ENCODE measurements at regions not wholly inside any gene's neighbourhood (a gene's known extent, or its start where the extent isn't known, plus 50 kb on each side); places are given as distances from the start of the nearest gene placed in this dataset.

- no peak overlapping the region for H3K27ac ChIP-seq (ENCODE audit: insufficient read depth, low read length)
- no peak overlapping the region for H3K4me3 ChIP-seq (replicated peaks in 1 of 4; ENCODE audit: control extremely low read depth in 1 of 4, insufficient read depth in 1 of 4, low read depth in 3 of 4, low read length in 4 of 4)
- no peak overlapping the region for H3K9ac ChIP-seq (ENCODE audit: insufficient read depth, low read length)
- no peaks in the 10 kb centered on the region for H3K4me1 ChIP-seq (ENCODE audit: control insufficient read depth, extremely low read depth, insufficient read depth, low read length)
- H3K79me2 ChIP-seq (ENCODE audit: control insufficient read depth, insufficient read depth, low read length), result no peaks in the 10 kb centered on the region
- no peak for DNase-seq (ENCODE audit: low read depth in 2 of 2)
- H3K9me3 ChIP-seq (ENCODE audit: control insufficient read depth, insufficient read depth, low read depth, low read length), result no peaks in the 10 kb centered on the region
- H3K27me3 ChIP-seq (ENCODE audit: control insufficient read depth, insufficient read depth, low read length), result no peaks in the 10 kb centered on the region
- H3K36me3 ChIP-seq (ENCODE audit: control insufficient read depth, insufficient read depth, low read length), result no peaks in the 10 kb centered on the region
- no peak overlapping the region for H2AFZ ChIP-seq (ENCODE audit: low read length)
- H3K4me2 ChIP-seq (ENCODE audit: extremely low read depth, insufficient read depth, low read length), result no peak overlapping the region
- TF ChIP-seq EZH2 (IDR thresholded peaks at IDR 0.05; ENCODE audit: low read length, missing control alignments) (no peak), CTCF (conservative IDR thresholded peaks at IDR 0.05 in 1 of 2, IDR thresholded peaks at IDR 0.05 in 1 of 2; ENCODE audit: low read depth in 1 of 2, low read length in 2 of 2) (no peak)
- H4K20me1 ChIP-seq (ENCODE audit: control insufficient read depth, extremely low read depth, insufficient read depth, low read length), result no peaks in the 10 kb centered on the region
Measured at GRCh38 chr2:181836583-181836982, 54.9 kb upstream of the ITPRID2 start.

GRCh38 chr2:181837563-181837962 lies 54.0 kb upstream of the ITPRID2 start:
- no peak for DNase-seq (ENCODE audit: low read depth in 2 of 2)
- no peaks in the 10 kb centered on the region for H3K27me3 ChIP-seq (ENCODE audit: control insufficient read depth, insufficient read depth, low read length)

GRCh38 chr2:181839811-181840210 lies 51.7 kb upstream of the ITPRID2 start:
- no peaks in the 10 kb centered on the region for H4K20me1 ChIP-seq (ENCODE audit: control insufficient read depth, extremely low read depth, insufficient read depth, low read length)
- no peak overlapping the region for H3K27ac ChIP-seq (ENCODE audit: insufficient read depth, low read length)
- no peak overlapping the region for H3K4me3 ChIP-seq (replicated peaks in 1 of 4; ENCODE audit: control extremely low read depth in 1 of 4, insufficient read depth in 1 of 4, low read depth in 3 of 4, low read length in 4 of 4)
- no peaks in the 10 kb centered on the region for H3K9me3 ChIP-seq (ENCODE audit: control insufficient read depth, insufficient read depth, low read depth, low read length)
- H3K79me2 ChIP-seq (ENCODE audit: control insufficient read depth, insufficient read depth, low read length), result no peaks in the 10 kb centered on the region
- TF ChIP-seq CTCF (conservative IDR thresholded peaks at IDR 0.05 in 1 of 2, IDR thresholded peaks at IDR 0.05 in 1 of 2; ENCODE audit: low read depth in 1 of 2, low read length in 2 of 2) (no peak), EZH2 (IDR thresholded peaks at IDR 0.05; ENCODE audit: low read length, missing control alignments) (no peak)
- no peak overlapping the region for H2AFZ ChIP-seq (ENCODE audit: low read length)
- no peaks in the 10 kb centered on the region for H3K36me3 ChIP-seq (ENCODE audit: control insufficient read depth, insufficient read depth, low read length)
- H3K9ac ChIP-seq (ENCODE audit: insufficient read depth, low read length), result no peak overlapping the region
- DNase-seq (ENCODE audit: low read depth in 2 of 2), result peak in 1 of 2 donors; percentile 21
- no peaks in the 10 kb centered on the region for H3K4me1 ChIP-seq (ENCODE audit: control insufficient read depth, extremely low read depth, insufficient read depth, low read length)
- no peak overlapping the region for H3K4me2 ChIP-seq (ENCODE audit: extremely low read depth, insufficient read depth, low read length)
- H3K27me3 ChIP-seq (ENCODE audit: control insufficient read depth, insufficient read depth, low read length), result no peaks in the 10 kb centered on the region

More at GRCh38 chr2:181837563-181837962, 54.0 kb upstream of the ITPRID2 start:
- TF ChIP-seq CTCF (conservative IDR thresholded peaks at IDR 0.05 in 1 of 2, IDR thresholded peaks at IDR 0.05 in 1 of 2; ENCODE audit: low read depth in 1 of 2, low read length in 2 of 2), result no peak
- TF ChIP-seq EZH2 (IDR thresholded peaks at IDR 0.05; ENCODE audit: low read length, missing control alignments), result no peak
- no peak overlapping the region for H3K27ac ChIP-seq (ENCODE audit: insufficient read depth, low read length)
- H4K20me1 ChIP-seq (ENCODE audit: control insufficient read depth, extremely low read depth, insufficient read depth, low read length), result no peaks in the 10 kb centered on the region
- no peak overlapping the region for H3K4me3 ChIP-seq (replicated peaks in 1 of 4; ENCODE audit: control extremely low read depth in 1 of 4, insufficient read depth in 1 of 4, low read depth in 3 of 4, low read length in 4 of 4)
- no peaks in the 10 kb centered on the region for H3K4me1 ChIP-seq (ENCODE audit: control insufficient read depth, extremely low read depth, insufficient read depth, low read length)
- no peak overlapping the region for H3K4me2 ChIP-seq (ENCODE audit: extremely low read depth, insufficient read depth, low read length)
- no peaks in the 10 kb centered on the region for H3K9me3 ChIP-seq (ENCODE audit: control insufficient read depth, insufficient read depth, low read depth, low read length)
- peak overlapping the region; percentile 16 for H2AFZ ChIP-seq (ENCODE audit: low read length)
- H3K79me2 ChIP-seq (ENCODE audit: control insufficient read depth, insufficient read depth, low read length), result no peaks in the 10 kb centered on the region
- no peaks in the 10 kb centered on the region for H3K36me3 ChIP-seq (ENCODE audit: control insufficient read depth, insufficient read depth, low read length)
- no peak overlapping the region for H3K9ac ChIP-seq (ENCODE audit: insufficient read depth, low read length)

Measured in fibroblast of lung (primary cell).